ENCODE measurements at regions not wholly inside any gene's neighbourhood (a gene's known extent, or its start where the extent isn't known, plus 50 kb on each side); places are given as distances from the start of the nearest gene placed in this dataset.

DNA sequence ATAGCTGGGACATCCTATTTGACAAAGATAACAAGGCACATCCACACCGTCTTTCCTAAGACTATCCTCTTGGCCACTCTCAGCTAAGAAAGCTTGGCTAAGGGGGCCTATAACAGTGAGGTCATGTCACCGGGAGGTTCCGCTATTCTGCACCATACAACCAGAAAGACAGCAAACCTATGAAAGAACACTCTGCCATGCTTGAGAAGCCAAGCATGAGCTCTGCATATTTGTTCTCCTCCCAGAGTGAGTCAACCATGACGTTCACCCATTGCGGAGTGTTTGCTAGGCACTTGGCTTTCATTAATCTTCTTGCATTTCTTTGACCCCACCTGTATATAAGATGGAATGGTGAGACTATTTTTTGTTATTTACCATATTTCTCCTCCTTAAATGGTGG lies 141.2 kb downstream of the GMNC start:
- no peak for DNase-seq

- DNase-seq: no peak
These were observed 143.8 kb downstream of the GMNC start for GRCh38 chr3:190718671-190719070.

- DNase-seq: no peak
These were observed 144.4 kb downstream of the GMNC start for GRCh38 chr3:190718097-190718496.

- no peak for DNase-seq
These were observed 145.5 kb downstream of the GMNC start for GRCh38 chr3:190716961-190717360.

DNA sequence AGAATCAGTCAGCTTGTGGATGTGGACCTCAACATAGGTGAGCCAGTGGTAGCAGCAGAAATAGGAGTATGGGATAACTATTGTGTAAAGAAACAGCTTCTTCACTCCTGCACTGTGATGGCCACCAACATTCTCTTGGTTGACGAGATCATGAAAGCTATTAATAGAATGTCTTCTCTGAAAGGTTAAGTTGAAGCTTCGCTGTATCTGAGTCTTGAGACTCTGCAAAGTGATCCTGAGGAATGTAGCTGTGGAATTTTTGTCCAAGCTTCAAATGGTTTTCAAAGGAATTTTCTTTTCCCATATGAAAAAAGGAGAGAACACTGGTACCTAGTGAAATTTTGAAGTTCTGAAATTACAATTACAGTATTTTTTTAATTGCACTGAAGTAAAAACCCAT lies 146.3 kb downstream of the GMNC start:
- no peak for DNase-seq

DNA sequence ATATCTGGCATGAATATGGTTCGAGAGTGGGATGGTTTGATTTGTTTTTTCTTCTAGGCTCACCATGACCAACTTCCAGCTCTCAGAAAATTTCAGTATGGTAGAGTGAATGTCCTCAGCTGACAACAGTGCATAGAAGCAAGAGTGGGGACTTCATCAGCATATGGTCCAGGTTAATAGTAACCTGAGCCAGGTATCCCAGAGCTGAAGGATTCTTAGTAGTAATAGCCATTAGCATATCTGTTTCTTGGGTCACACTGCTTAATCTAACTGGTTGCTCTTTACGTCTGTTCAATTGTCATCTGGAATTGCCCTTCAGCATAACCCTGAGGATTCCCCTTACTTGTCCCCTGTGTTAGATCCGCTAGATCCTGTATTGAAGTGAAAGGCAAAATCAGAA lies 151.8 kb downstream of the GMNC start:
- no peak for DNase-seq

- no peak for DNase-seq
These were observed 153.1 kb downstream of the GMNC start for GRCh38 chr3:190709351-190709773.
